Fibroblast of peridontal ligament (primary cell): ENCODE measurements at regions not wholly inside any gene's neighbourhood (a gene's known extent, or its start where the extent isn't known, plus 50 kb on each side); places are given as distances from the start of the nearest gene placed in this dataset.
"Not testable (repeated sequence)": the region's sequence is repeated elsewhere in the genome, so short reads cannot be mapped to it uniquely, and the experiment has no call there.

Experiments used
- DNase-seq: peaks from one replicate; pipeline ENCODE4 v3.0.0-alpha.2; 2010; ENCODE audit errors: extremely low read depth

GRCh38 chr9:65454034-65454433, 169.0 kb upstream of the FOXD4L5 start:
- not testable (repeated sequence) for DNase-seq

GRCh38 chr9:65449886-65450610, 165.0 kb upstream of the FOXD4L5 start:
- DNase-seq, result not testable (repeated sequence)

GRCh38 chr9:65449423-65449822, 164.4 kb upstream of the FOXD4L5 start:
- no peak for DNase-seq

- DNase-seq, result not testable (repeated sequence)
These were observed 162.1 kb upstream of the FOXD4L5 start for GRCh38 chr9:65447146-65447545.

GRCh38 chr9:65445991-65446390, 161.0 kb upstream of the FOXD4L5 start:
- not testable (repeated sequence) for DNase-seq

- DNase-seq, result no peak
These were observed 159.9 kb upstream of the FOXD4L5 start for GRCh38 chr9:65444943-65445342.

GRCh38 chr9:65442116-65442515, 157.1 kb upstream of the FOXD4L5 start:
- DNase-seq, result not testable (repeated sequence)

GRCh38 chr9:65441324-65441920, 156.4 kb upstream of the FOXD4L5 start:
- DNase-seq, result not testable (repeated sequence)

GRCh38 chr9:65437724-65438123, 152.7 kb upstream of the FOXD4L5 start:
- no peak for DNase-seq

GRCh38 chr9:65435464-65435863, 150.5 kb upstream of the FOXD4L5 start:
- no peak for DNase-seq

- DNase-seq, result no peak
These were observed 147.8 kb upstream of the FOXD4L5 start for GRCh38 chr9:65432722-65433323.

- no peak for DNase-seq
These were observed 147.0 kb upstream of the FOXD4L5 start for GRCh38 chr9:65432051-65432450.

- DNase-seq, result no peak
These were observed 145.2 kb upstream of the FOXD4L5 start for GRCh38 chr9:65430221-65430620.

- DNase-seq, result not testable (repeated sequence)
These were observed 142.4 kb upstream of the FOXD4L5 start for GRCh38 chr9:65427361-65427760.

GRCh38 chr9:65426813-65427212, 141.8 kb upstream of the FOXD4L5 start:
- not testable (repeated sequence) for DNase-seq

GRCh38 chr9:65426231-65426630, 141.2 kb upstream of the FOXD4L5 start:
- DNase-seq, result no peak

GRCh38 chr9:65425183-65425582, 140.2 kb upstream of the FOXD4L5 start:
- DNase-seq, result not testable (repeated sequence)

- DNase-seq, result not testable (repeated sequence)
These were observed 139.5 kb upstream of the FOXD4L5 start for GRCh38 chr9:65424437-65424984.

- DNase-seq, result not testable (repeated sequence)
These were observed 138.9 kb upstream of the FOXD4L5 start for GRCh38 chr9:65423691-65424436.

GRCh38 chr9:65422966-65423690, 138.1 kb upstream of the FOXD4L5 start:
- DNase-seq, result not testable (repeated sequence)

- not testable (repeated sequence) for DNase-seq
These were observed 136.5 kb upstream of the FOXD4L5 start for GRCh38 chr9:65421486-65421885.
